ENCODE measurements at regions not wholly inside any gene's neighbourhood (a gene's known extent, or its start where the extent isn't known, plus 50 kb on each side); places are given as distances from the start of the nearest gene placed in this dataset.

GRCh38 chr3:148631124-148631903 lies 66.4 kb upstream of the AGTR1 start:
- TF ChIP-seq POLR2A (IDR thresholded peaks at IDR 0.05) (no peak), CTCF (IDR thresholded peaks at IDR 0.05) (no peak)
